ENCODE measurements at regions not wholly inside any gene's neighbourhood (a gene's known extent, or its start where the extent isn't known, plus 50 kb on each side); places are given as distances from the start of the nearest gene placed in this dataset.

GRCh38 chr1:229029879-229030235, 241.1 kb upstream of the RAB4A start:
- ChIA-PET POLR2A (no interaction called here), CTCF (no interaction called here)
- Histone ChIP-seq H3K9me3 (ENCODE audit: control insufficient read depth, insufficient read depth, low read depth, low read length) (no peaks in the 10 kb centered on the region), H3K27me3 (ENCODE audit: control insufficient read depth, insufficient read depth, low read length) (peaks cover 8% of the 10 kb centered on the region; the same call in 1 of the 2 replicates), H3K4me3 (ENCODE audit: low read depth in 2 of 2, low read length in 2 of 2) (no peak overlapping the region), H3K36me3 (ENCODE audit: control insufficient read depth, insufficient read depth, low read length) (no peaks in the 10 kb centered on the region), H3K27ac (ENCODE audit: low read length) (no peak overlapping the region), H3K4me1 (ENCODE audit: control insufficient read depth, insufficient read depth, low read length) (no peaks in the 10 kb centered on the region)
- intact Hi-C loops (cut with micrococcal nuclease; ENCODE audit: unreplicated experiment) (no loop called here), in situ Hi-C loops (cut with HindIII; ENCODE audit: low pct_unique_long_range_greater_than_20kb, low sequenced_read_pairs) (no loop called here)
- ATAC-seq (no peak), DNase-seq (ENCODE audit: low read depth, low spot score) (no peak)
- TF ChIP-seq REST (IDR thresholded peaks at IDR 0.05; ENCODE audit: insufficient read depth in 1 of 2, low read depth in 2 of 2, low read length in 1 of 2) (no peak), CTCF (IDR thresholded peaks at IDR 0.05) (no peak), POLR2AphosphoS5 (IDR thresholded peaks at IDR 0.05; ENCODE audit: low read depth, low read length) (no peak), TCF7L2 (IDR thresholded peaks at IDR 0.05; ENCODE audit: low read depth, low read length) (no peak), SIN3A (IDR thresholded peaks at IDR 0.05; ENCODE audit: borderline replicate concordance, insufficient read depth, low read depth, low read length) (no peak)
- BruUV-seq (replicated peaks) = no TSS peak

- no peak for DNase-seq (ENCODE audit: low read depth, low spot score)
- in situ Hi-C loops (cut with HindIII; ENCODE audit: low pct_unique_long_range_greater_than_20kb, low sequenced_read_pairs) (no loop called here), intact Hi-C loops (cut with micrococcal nuclease; ENCODE audit: unreplicated experiment) (no loop called here)
- TF ChIP-seq TCF7L2 (IDR thresholded peaks at IDR 0.05; ENCODE audit: low read depth, low read length) = no peak
- Histone ChIP-seq H3K27me3 (ENCODE audit: control insufficient read depth, insufficient read depth, low read length) (peaks cover 8% of the 10 kb centered on the region; the same call in 1 of the 2 replicates), H3K36me3 (ENCODE audit: control insufficient read depth, insufficient read depth, low read length) (no peaks in the 10 kb centered on the region), H3K4me1 (ENCODE audit: control insufficient read depth, insufficient read depth, low read length) (no peaks in the 10 kb centered on the region), H3K9me3 (ENCODE audit: control insufficient read depth, insufficient read depth, low read depth, low read length) (no peaks in the 10 kb centered on the region), H3K27ac (ENCODE audit: low read length) (no peak overlapping the region), H3K4me3 (ENCODE audit: low read depth in 2 of 2, low read length in 2 of 2) (no peak overlapping the region)
- ChIA-PET POLR2A (no interaction called here), CTCF (no interaction called here)
- BruUV-seq (replicated peaks) = no TSS peak
- ATAC-seq = no peak
Measured at GRCh38 chr1:229030630-229031029, 240.3 kb upstream of the RAB4A start.

- ChIA-PET CTCF (no interaction called here), POLR2A (no interaction called here)
- Histone ChIP-seq H3K27me3 (ENCODE audit: control insufficient read depth, insufficient read depth, low read length) (peaks cover 8% of the 10 kb centered on the region; the same call in 1 of the 2 replicates), H3K4me1 (ENCODE audit: control insufficient read depth, insufficient read depth, low read length) (no peaks in the 10 kb centered on the region), H3K4me3 (ENCODE audit: low read depth in 2 of 2, low read length in 2 of 2) (no peak overlapping the region), H3K36me3 (ENCODE audit: control insufficient read depth, insufficient read depth, low read length) (no peaks in the 10 kb centered on the region), H3K27ac (ENCODE audit: low read length) (no peak overlapping the region), H3K9me3 (ENCODE audit: control insufficient read depth, insufficient read depth, low read depth, low read length) (no peaks in the 10 kb centered on the region)
- DNase-seq (ENCODE audit: low read depth, low spot score) = no peak
- no peak for TF ChIP-seq SIN3A (IDR thresholded peaks at IDR 0.05; ENCODE audit: borderline replicate concordance, insufficient read depth, low read depth, low read length)
- no peak for TF ChIP-seq POLR2AphosphoS5 (IDR thresholded peaks at IDR 0.05; ENCODE audit: low read depth, low read length)
- TF ChIP-seq REST (IDR thresholded peaks at IDR 0.05; ENCODE audit: insufficient read depth in 1 of 2, low read depth in 2 of 2, low read length in 1 of 2) = no peak
- no peak for TF ChIP-seq TCF7L2 (IDR thresholded peaks at IDR 0.05; ENCODE audit: low read depth, low read length)
- TF ChIP-seq CTCF (IDR thresholded peaks at IDR 0.05) = no peak
- no peak for ATAC-seq
- no TSS peak for BruUV-seq (replicated peaks)
- in situ Hi-C loops (cut with HindIII; ENCODE audit: low pct_unique_long_range_greater_than_20kb, low sequenced_read_pairs) = no loop called here
- intact Hi-C loops (cut with micrococcal nuclease; ENCODE audit: unreplicated experiment) = no loop called here
Measured at GRCh38 chr1:229031061-229031460, 239.8 kb upstream of the RAB4A start.

Measured in Panc1 (cell line).